Stimulated activated CD4-positive, alpha-beta T cell treated with anti-CD3 and anti-CD28 coated beads, Interleukin-1b, Interleukin-23, amount 100 ng/mL, for 1 hour (primary cell): ENCODE measurements at regions not wholly inside any gene's neighbourhood (a gene's known extent, or its start where the extent isn't known, plus 50 kb on each side); places are given as distances from the start of the nearest gene placed in this dataset.

Source experiments
- DNase-seq, 2 donors: peaks; one replicate each; pipeline ENCODE4 v3.0.0-alpha.2; 2020; ENCODE audit warnings: low read depth in 2 of 2

GRCh38 chr7:148950806-148951205 lies 66.7 kb upstream of the EZH2 start:
- DNase-seq, result no peak

DNA sequence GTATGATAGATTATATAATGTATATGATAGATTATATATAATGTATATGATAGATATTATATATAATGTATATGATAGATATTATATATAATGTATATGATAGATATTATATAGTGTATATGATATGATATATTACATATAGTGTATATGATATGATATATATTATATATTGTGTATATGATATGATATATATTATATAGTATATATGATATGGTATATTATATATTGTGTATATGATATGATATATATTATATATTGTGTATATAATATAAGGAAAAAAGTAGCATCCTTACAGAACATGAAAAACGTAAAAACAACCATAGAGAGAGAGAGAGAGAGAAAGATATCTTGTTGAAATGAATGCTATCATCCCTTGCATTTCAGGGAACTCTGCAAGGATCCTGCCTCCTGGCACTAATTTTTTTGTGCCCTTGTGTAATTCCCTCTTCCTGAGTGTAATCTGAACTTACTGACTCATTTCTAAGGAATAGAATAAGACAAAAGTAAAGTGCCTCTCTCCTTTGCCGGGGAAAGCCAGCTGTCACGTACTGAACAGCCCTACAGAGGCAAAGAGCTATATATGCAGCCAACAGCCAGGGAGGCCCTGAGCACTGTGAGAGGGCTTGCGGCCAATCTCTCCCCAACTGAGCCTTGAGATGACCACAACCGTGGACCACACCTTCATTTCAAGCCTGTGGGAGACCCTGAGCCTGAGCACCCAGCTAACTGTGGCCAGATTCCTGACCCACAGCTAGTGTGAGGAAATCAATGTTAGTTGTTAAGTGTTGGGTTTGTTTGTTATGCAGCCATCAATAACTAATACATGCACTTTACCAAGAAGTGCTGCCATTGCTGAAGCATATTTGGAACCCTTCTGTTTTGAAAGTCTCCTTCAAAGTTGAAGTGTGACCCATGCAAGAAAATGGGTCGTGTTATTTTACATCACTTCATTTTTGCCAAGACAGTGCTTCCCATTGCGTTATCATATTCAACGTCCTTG lies 61.1 kb upstream of the EZH2 start:
- DNase-seq, result no peak

- peak; percentile 29 to 30 for DNase-seq
Measured at GRCh38 chr7:148941598-148942275, 57.6 kb upstream of the EZH2 start.

DNA sequence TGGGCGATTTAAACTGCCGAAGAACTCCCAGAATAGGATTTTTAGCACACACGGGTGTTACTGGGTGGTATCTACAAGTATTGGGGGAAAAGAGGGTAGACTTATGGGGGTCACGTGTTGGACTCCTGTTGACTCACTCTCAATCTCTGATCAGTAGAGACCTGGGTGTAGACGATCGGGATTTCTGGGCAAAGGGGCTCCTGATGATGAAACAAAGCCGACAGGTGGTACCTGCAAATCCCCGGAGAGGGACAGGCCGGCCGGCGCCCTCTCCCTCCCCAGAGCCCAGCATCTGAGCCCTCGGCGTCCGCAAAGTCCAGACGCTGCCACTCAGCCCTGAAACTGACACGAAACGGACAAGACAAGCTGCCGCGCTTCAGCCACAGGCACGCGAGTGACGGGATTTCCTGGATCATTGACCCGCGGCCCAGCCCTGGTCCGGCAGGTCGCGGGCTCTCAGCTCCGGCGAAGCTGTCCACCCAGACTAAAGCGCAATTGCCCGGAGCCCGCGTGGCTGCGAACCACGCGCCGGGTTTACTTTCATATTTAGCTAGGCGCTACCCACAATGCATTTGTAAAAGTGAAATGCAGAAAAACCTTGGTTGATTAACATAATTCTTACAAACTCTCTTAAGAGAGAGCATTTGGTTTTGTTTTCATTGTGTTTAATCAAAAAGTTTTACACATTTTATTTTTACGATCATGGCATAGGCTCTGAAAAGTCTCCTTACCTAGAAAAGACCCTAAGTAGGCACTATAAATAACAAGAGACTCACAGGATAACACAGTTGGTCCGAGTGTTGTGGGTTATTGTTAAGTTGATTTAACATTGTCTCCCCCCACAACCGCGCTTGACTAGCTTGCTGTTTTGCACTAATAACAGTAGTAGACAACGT lies 56.9 kb upstream of the EZH2 start:
- peak; percentile 6 to 36 for DNase-seq

DNA sequence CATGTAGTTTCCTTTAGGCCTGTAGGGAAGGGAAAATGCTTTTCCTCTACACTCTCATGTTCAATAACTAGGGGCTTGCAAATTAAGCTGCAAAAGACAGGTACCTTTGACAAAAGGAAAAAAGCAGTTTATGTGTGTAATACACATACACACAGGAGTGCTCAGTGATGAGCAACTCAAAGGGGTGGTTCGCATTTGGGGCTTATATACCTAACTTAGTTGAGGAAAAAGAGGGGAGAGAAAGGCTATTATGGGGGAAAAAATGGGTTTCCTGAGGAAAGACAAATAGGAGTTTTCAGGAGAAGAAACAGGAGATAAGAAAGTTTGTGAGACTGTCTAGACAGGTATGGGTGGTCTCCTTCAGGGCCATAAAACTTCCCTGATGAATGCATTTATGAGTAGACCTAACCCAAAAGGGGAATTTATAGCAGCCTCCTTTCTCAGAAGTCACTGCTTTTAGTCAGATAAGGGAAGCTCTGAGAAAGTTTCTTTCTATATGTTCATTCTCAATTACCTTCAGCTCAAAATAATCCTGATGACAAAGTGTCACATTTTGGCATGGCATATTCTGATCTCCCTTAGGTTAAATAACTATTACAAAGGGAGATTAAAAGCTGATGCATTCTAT lies 55.2 kb upstream of the EZH2 start:
- no peak for DNase-seq

- no peak for DNase-seq
Measured at GRCh38 chr7:148935451-148935850, 51.4 kb upstream of the EZH2 start.
